Psoas muscle (tissue), 7 donors: ENCODE measurements at regions not wholly inside any gene's neighbourhood (a gene's known extent, or its start where the extent isn't known, plus 50 kb on each side); places are given as distances from the start of the nearest gene placed in this dataset.

Source experiments
- ATAC-seq, 4 donors: fragments of 200-7000 bp; cut with Tn5 transposase; one replicate each; pipeline ENCODE4 v1.9.1; 2020; ENCODE audit warnings: moderate library complexity in 3 of 4, mild to moderate bottlenecking in 2 of 4
- DNase-seq, 2 donors: peaks; one replicate each; pipeline ENCODE4 v3.0.0-alpha.2; 2020
- H3K27ac ChIP-seq: fragments of 200-600 bp; one replicate; pipeline ENCODE4 v1.8.0; 2022
- H3K27me3 ChIP-seq, 3 donors: fragments of 200-600 bp in 1 of 3; one replicate each; pipeline versions ENCODE4 v1.6.1 to v1.8.0; 2013 to 2022; ENCODE audit warnings: low read length in 2 of 3, mild to moderate bottlenecking in 2 of 3, moderate library complexity in 1 of 3; ENCODE audit not compliant: insufficient read depth in 3 of 3
- H3K36me3 ChIP-seq, 2 donors: fragments of 200-600 bp in 1 of 2; one replicate each; pipeline versions ENCODE4 v1.6.1 to v1.8.0; 2013 to 2022; ENCODE audit warnings: low read depth in 1 of 2, mild to moderate bottlenecking in 1 of 2, moderate library complexity in 1 of 2; ENCODE audit not compliant: insufficient read depth in 1 of 2
- H3K4me1 ChIP-seq: fragments of 200-600 bp; one replicate; pipeline ENCODE4 v1.8.0; 2022
- H3K4me3 ChIP-seq: fragments of 200-600 bp; one replicate; pipeline ENCODE4 v1.8.0; 2022; ENCODE audit warnings: mild to moderate bottlenecking
- H3K9me3 ChIP-seq: fragments of 200-600 bp; one replicate; pipeline ENCODE4 v1.8.0; 2022
- CTCF ChIP-seq: fragments of 200-600 bp; IDR thresholded peaks from one replicate; pipeline ENCODE4 v1.8.0; 2022; ENCODE audit warnings: antibody characterized with exemption
- WGBS, 3 donors: extraction: QIAGEN DNeasy Blood & Tissue Kit; methylation state at CpG; one replicate each; pipeline versions ENCODE4 v1.1.6 to v1.1.7; 2013; 5-methylcytosine and 5-hydroxymethylcytosine counted together
- intact Hi-C, 2 donors: fragments of 100-400 bp; cut with DNase I; formaldehyde crosslinking; loops; one replicate each; pipeline versions ENCODE4 v1.11.0 to v1.14.2; 2022
- donor health status: healthy with polysubstance abuse.
- donor health status: DM: no; HTN: no; CAD: no; lungs with moderate emphysema.
- donor health status: Bipolar disorder and iron deficiency.
- donor health status: healthy.
- donor health status: DM: yes; HTN: yes; CAD: no.
- donor health status: DM: no; HTN: no; CAD: no.
- donor health status: DM: yes; HTN: yes; CAD: no.

GRCh38 chrX:5640071-5640470 lies 588.6 kb downstream of the NLGN4X start:
- DNase-seq (no peak), ATAC-seq (no peak)
- WGBS, 3 donors, result 96 to 97% (median 96%) methylated on average over 4 of the region's 4 CpGs
- TF ChIP-seq CTCF, result no peak
- intact Hi-C loops, result no loop called here
- Histone ChIP-seq H3K27ac (no peak overlapping the region), H3K9me3 (no peaks in the 10 kb centered on the region), H3K36me3 (no peaks in the 10 kb centered on the region), H3K4me1 (no peaks in the 10 kb centered on the region), H3K4me3 (no peak overlapping the region), H3K27me3 (no peaks in the 10 kb centered on the region)

- intact Hi-C loops, result no loop called here
- H3K27ac ChIP-seq, result no peak overlapping the region
- no peak for TF ChIP-seq CTCF
- ATAC-seq, result no peak
- DNase-seq, result no peak
- H3K4me3 ChIP-seq, result no peak overlapping the region
- H3K36me3 ChIP-seq, result no peaks in the 10 kb centered on the region
- H3K27me3 ChIP-seq, result no peaks in the 10 kb centered on the region
- H3K9me3 ChIP-seq, result no peaks in the 10 kb centered on the region
- H3K4me1 ChIP-seq, result no peaks in the 10 kb centered on the region
- WGBS, 3 donors, result 72 to 87% (median 84%) methylated on average over 7 of the region's 7 CpGs
Measured at GRCh38 chrX:5638572-5638971, 590.1 kb downstream of the NLGN4X start.

- no peaks in the 10 kb centered on the region for H3K27me3 ChIP-seq
Measured at GRCh38 chrX:5632887-5633286, 595.8 kb downstream of the NLGN4X start.

GRCh38 chrX:5632061-5632614 lies 596.5 kb downstream of the NLGN4X start:
- DNase-seq (no peak), ATAC-seq (no peak)
- Histone ChIP-seq H3K36me3 (no peaks in the 10 kb centered on the region), H3K4me1 (no peaks in the 10 kb centered on the region), H3K9me3 (no peaks in the 10 kb centered on the region), H3K27me3 (no peaks in the 10 kb centered on the region), H3K4me3 (no peak overlapping the region), H3K27ac (no peak overlapping the region)
- WGBS, 3 donors, result 34 to 41% (median 34%) methylated on average over 9 of the region's 9 CpGs
- intact Hi-C loops, result no loop called here
- no peak for TF ChIP-seq CTCF

More at GRCh38 chrX:5632887-5633286, 595.8 kb downstream of the NLGN4X start:
- Histone ChIP-seq H3K9me3 (no peaks in the 10 kb centered on the region), H3K4me3 (no peak overlapping the region), H3K27ac (no peak overlapping the region), H3K36me3 (no peaks in the 10 kb centered on the region), H3K4me1 (no peaks in the 10 kb centered on the region)
- TF ChIP-seq CTCF, result no peak
- no peak for ATAC-seq
- intact Hi-C loops, result no loop called here
- DNase-seq, result no peak

GRCh38 chrX:5617666-5618065 lies 611.0 kb downstream of the NLGN4X start:
- intact Hi-C loops, result no loop called here
- no peak for ATAC-seq
- Histone ChIP-seq H3K4me3 (no peak overlapping the region), H3K27ac (no peak overlapping the region), H3K27me3 (no peaks in the 10 kb centered on the region), H3K36me3 (no peaks in the 10 kb centered on the region), H3K9me3 (no peaks in the 10 kb centered on the region), H3K4me1 (no peaks in the 10 kb centered on the region)
- TF ChIP-seq CTCF, result no peak
- DNase-seq, result no peak
